DND-41 (cell line): ENCODE measurements at regions not wholly inside any gene's neighbourhood (a gene's known extent, or its start where the extent isn't known, plus 50 kb on each side); places are given as distances from the start of the nearest gene placed in this dataset.

Experiments used
- ATAC-seq: fragments of 200-7000 bp; cut with Tn5 transposase; 3 replicates; pipeline ENCODE4 v1.9.1; 2021; ENCODE audit warnings: low read depth; ENCODE audit not compliant: insufficient read depth
- DNase-seq: peaks from one replicate; pipeline ENCODE4 v3.0.0-alpha.2; 2020
- H2AFZ ChIP-seq: 2 replicates; pipeline ENCODE4 v1.6.0; 2012; ENCODE audit warnings: low read depth, low read length
- H3K27ac ChIP-seq: 2 replicates; pipeline ENCODE4 v1.5.1; 2012; ENCODE audit warnings: low read length, inconsistent platforms
- H3K27me3 ChIP-seq: fragments of 200-600 bp; sonication (generic); 2 replicates; pipeline ENCODE4 v1.6.0; 2012; ENCODE audit warnings: low read length, mild to moderate bottlenecking, inconsistent platforms; ENCODE audit not compliant: insufficient read depth, poor library complexity
- H3K36me3 ChIP-seq: 2 replicates; pipeline ENCODE4 v1.5.1; 2012; ENCODE audit warnings: low read length, inconsistent platforms; ENCODE audit not compliant: insufficient read depth
- H3K4me1 ChIP-seq: 2 replicates; pipeline ENCODE4 v1.5.1; 2012; ENCODE audit warnings: mild to moderate bottlenecking, low read length; ENCODE audit not compliant: insufficient read depth
- H3K4me2 ChIP-seq: 2 replicates; pipeline ENCODE4 v1.6.0; 2012; ENCODE audit warnings: mild to moderate bottlenecking, moderate library complexity, low read length, inconsistent platforms; ENCODE audit not compliant: insufficient read depth
- H3K4me3 ChIP-seq, 2 experiments: fragments of 200-600 bp in 1 of 2; shearing (Covaris generic) in 1 of 2; 2 replicates each; pipeline ENCODE4 v1.5.1; 2012 to 2016; ENCODE audit warnings: inconsistent platforms in 2 of 2, low read length in 2 of 2, mild to moderate bottlenecking in 2 of 2, low read depth in 1 of 2, moderate library complexity in 1 of 2
- H3K79me2 ChIP-seq: 2 replicates; pipeline ENCODE4 v1.6.0; 2012; ENCODE audit warnings: low read length, inconsistent platforms; ENCODE audit not compliant: insufficient read depth
- H3K9ac ChIP-seq: 2 replicates; pipeline ENCODE4 v1.6.0; 2012; ENCODE audit warnings: low read depth, mild to moderate bottlenecking, inconsistent platforms, low read length, moderate library complexity
- H3K9me3 ChIP-seq: 2 replicates; pipeline ENCODE4 v1.5.1; 2012; ENCODE audit warnings: low read length, moderate library complexity, mild to moderate bottlenecking, inconsistent platforms; ENCODE audit not compliant: insufficient read depth, severe bottlenecking
- H4K20me1 ChIP-seq: 2 replicates; pipeline ENCODE4 v1.6.0; 2012; ENCODE audit warnings: low read length; ENCODE audit not compliant: insufficient read depth
- CTCF ChIP-seq: IDR thresholded peaks from 2 replicates; pipeline ENCODE4 v1.5.1; 2012; ENCODE audit warnings: borderline replicate concordance, low read length, moderate library complexity, mild to moderate bottlenecking; ENCODE audit not compliant: poor library complexity, severe bottlenecking; ENCODE audit errors: extremely low read depth
- EZH2 ChIP-seq: IDR thresholded peaks from 3 replicates; pipeline ENCODE4 v1.6.1; 2012; ENCODE audit warnings: borderline replicate concordance, low read depth, mild to moderate bottlenecking, moderate library complexity, low read length, inconsistent platforms; ENCODE audit not compliant: severe bottlenecking

- no peaks in the 10 kb centered on the region for H3K4me1 ChIP-seq
- H3K9me3 ChIP-seq, result no peaks in the 10 kb centered on the region
- no peaks in the 10 kb centered on the region for H4K20me1 ChIP-seq
- H3K36me3 ChIP-seq, result no peaks in the 10 kb centered on the region
- ATAC-seq (no peak), DNase-seq (no peak)
- H2AFZ ChIP-seq, result no peak overlapping the region
- H3K4me3 ChIP-seq, result no peak overlapping the region
- H3K9ac ChIP-seq, result no peak overlapping the region
- no peak overlapping the region for H3K4me2 ChIP-seq
- no peaks in the 10 kb centered on the region for H3K27me3 ChIP-seq
- no peak overlapping the region for H3K27ac ChIP-seq
- no peak for TF ChIP-seq EZH2
- TF ChIP-seq CTCF, result no peak
- no peaks in the 10 kb centered on the region for H3K79me2 ChIP-seq
Observed at GRCh38 chr14:26252176-26252575, 345.7 kb downstream of the NOVA1 start.

GRCh38 chr14:26233118-26233517 lies 364.7 kb downstream of the NOVA1 start:
- TF ChIP-seq EZH2 (no peak), CTCF (no peak)
- Histone ChIP-seq H3K27ac (no peak overlapping the region), H3K27me3 (no peaks in the 10 kb centered on the region), H3K9ac (no peak overlapping the region), H3K79me2 (no peaks in the 10 kb centered on the region), H3K4me1 (no peaks in the 10 kb centered on the region), H4K20me1 (no peaks in the 10 kb centered on the region), H3K4me2 (no peak overlapping the region), H3K36me3 (no peaks in the 10 kb centered on the region), H3K9me3 (no peaks in the 10 kb centered on the region), H2AFZ (no peak overlapping the region), H3K4me3 (no peak overlapping the region)
- DNase-seq, result no peak
- no peak for ATAC-seq

GRCh38 chr14:26218861-26219260 lies 379.0 kb downstream of the NOVA1 start:
- Histone ChIP-seq H3K27me3 (no peaks in the 10 kb centered on the region), H3K4me1 (no peaks in the 10 kb centered on the region), H3K9ac (no peak overlapping the region), H2AFZ (no peak overlapping the region), H4K20me1 (no peaks in the 10 kb centered on the region), H3K4me3 (no peak overlapping the region), H3K36me3 (no peaks in the 10 kb centered on the region), H3K9me3 (no peaks in the 10 kb centered on the region), H3K27ac (no peak overlapping the region), H3K79me2 (no peaks in the 10 kb centered on the region), H3K4me2 (no peak overlapping the region)
- no peak for DNase-seq
- ATAC-seq, result no peak
- TF ChIP-seq CTCF, result no peak
- TF ChIP-seq EZH2, result no peak

GRCh38 chr14:26217778-26218177 lies 380.1 kb downstream of the NOVA1 start:
- no peak for DNase-seq
- Histone ChIP-seq H3K79me2 (no peaks in the 10 kb centered on the region), H2AFZ (no peak overlapping the region), H3K27me3 (no peaks in the 10 kb centered on the region), H3K36me3 (no peaks in the 10 kb centered on the region), H3K4me2 (no peak overlapping the region), H3K9me3 (no peaks in the 10 kb centered on the region), H3K9ac (no peak overlapping the region), H4K20me1 (no peaks in the 10 kb centered on the region), H3K4me3 (no peak overlapping the region), H3K4me1 (no peaks in the 10 kb centered on the region), H3K27ac (no peak overlapping the region)
- TF ChIP-seq EZH2, result no peak
- no peak for TF ChIP-seq CTCF
- no peak for ATAC-seq
